HCT116 (cell line): ENCODE measurements at regions not wholly inside any gene's neighbourhood (a gene's known extent, or its start where the extent isn't known, plus 50 kb on each side); places are given as distances from the start of the nearest gene placed in this dataset.

Experiments
- ATAC-seq: fragments of 200-7000 bp; cut with Tn5 transposase; 2 replicates; pipeline ENCODE4 v1.9.1; 2020; ENCODE audit warnings: mild to moderate bottlenecking, moderate library complexity
- BruUV-seq: library from RNA; stranded (reverse); fragments of 400-500 nt; replicated peaks from 2 replicates; lab custom pipeline; 2021; lab: Mats Ljungman, UMichigan
- CTCF ChIA-PET: fragments of 300-600 bp; sonication (Branson Sonifier 250); formaldehyde crosslinking; loops from one replicate; lab custom pipeline; 2021; ENCODE audit warnings: antibody characterized with exemption; lab: Charles Lee
- POLR2A ChIA-PET: fragments of 300-600, 350-600 bp; sonication (Branson Sonifier 250); formaldehyde crosslinking; loops from one replicate; lab custom pipeline; 2021; ENCODE audit warnings: antibody characterized with exemption; lab: Charles Lee
- RAD21 ChIA-PET, 2 experiments: fragments of 300-600 bp; sonication (Branson Sonifier 250); formaldehyde crosslinking; loops; one replicate each; lab custom pipeline; 2023; ENCODE audit warnings: low total read pairs in 2 of 2; ENCODE audit not compliant: uncharacterized antibody in 2 of 2, unreplicated experiment in 2 of 2, low non-redundant PET in 1 of 2; lab: Charles Lee
- DNase-seq: peaks from one replicate; pipeline ENCODE4 v3.0.0-alpha.2; 2010; ENCODE audit warnings: low read depth, low spot score
- H2AFZ ChIP-seq: fragments of 200-600 bp; shearing (Covaris generic), sonication (generic); 2 replicates; pipeline ENCODE4 v1.6.1; 2017; ENCODE audit warnings: low read depth, mixed run types, mixed read lengths, antibody characterized with exemption, low read length; ENCODE audit not compliant: poor library complexity, severe bottlenecking
- H3K27ac ChIP-seq: 2 replicates; pipeline ENCODE4 v1.5.1; 2012; ENCODE audit warnings: low read depth, low read length
- H3K27me3 ChIP-seq: fragments of 200-600 bp; sonication (generic); 2 replicates; pipeline ENCODE4 v1.6.1; 2016; ENCODE audit warnings: mixed run types, low read length, mixed read lengths; ENCODE audit not compliant: insufficient read depth
- H3K36me3 ChIP-seq, 2 experiments: fragments of 200-500 bp in 1 of 2; fragments of 200-600 bp in 1 of 2; sonication (Bioruptor generic) in 1 of 2; sonication (generic) in 1 of 2; 2 replicates each; pipeline versions ENCODE4 v1.5.1 to v1.6.1; 2014 to 2016; ENCODE audit warnings: low read length in 2 of 2, inconsistent platforms in 1 of 2, mixed read lengths in 1 of 2, mixed run types in 1 of 2; ENCODE audit not compliant: insufficient read depth in 2 of 2, control insufficient read depth in 1 of 2
- H3K4me1 ChIP-seq, 2 experiments: fragments of 200-600 bp in 1 of 2; sonication (generic) in 1 of 2; 2 replicates each; pipeline versions ENCODE4 v1.5.1 to v1.6.1; 2012 to 2017; ENCODE audit warnings: low read length in 2 of 2, inconsistent platforms in 1 of 2, mild to moderate bottlenecking in 1 of 2, mixed read lengths in 1 of 2, mixed run types in 1 of 2, moderate library complexity in 1 of 2; ENCODE audit not compliant: insufficient read depth in 2 of 2, control insufficient read depth in 1 of 2
- H3K4me2 ChIP-seq: fragments of 200-600 bp; sonication (generic); 2 replicates; pipeline ENCODE4 v1.6.1; 2017; ENCODE audit warnings: mixed run types, low read length, mixed read lengths
- H3K4me3 ChIP-seq, 2 experiments: fragments of 200-600 bp in 1 of 2; sonication (generic) in 1 of 2; replicated peaks in 1 of 2; 2 replicates each; pipeline ENCODE4 v1.5.1; 2011 to 2016; ENCODE audit warnings: low read length in 2 of 2, control low read depth in 1 of 2, low read depth in 1 of 2, mild to moderate bottlenecking in 1 of 2, mixed read lengths in 1 of 2, mixed run types in 1 of 2
- H3K79me2 ChIP-seq: fragments of 200-600 bp; sonication (generic); 2 replicates; pipeline ENCODE4 v1.6.1; 2017; ENCODE audit warnings: mild to moderate bottlenecking, mixed run types, low read length, moderate library complexity, mixed read lengths; ENCODE audit not compliant: insufficient read depth
- H3K9ac ChIP-seq: fragments of 200-600 bp; sonication (generic); 2 replicates; pipeline ENCODE4 v1.6.1; 2016; ENCODE audit warnings: low read length, mixed read lengths
- H3K9me2 ChIP-seq: fragments of 200-600 bp; sonication (generic), shearing (Covaris generic); 2 replicates; pipeline ENCODE4 v1.6.1; 2017; ENCODE audit warnings: mixed run types, mild to moderate bottlenecking, moderate library complexity; ENCODE audit not compliant: insufficient read depth
- H3K9me3 ChIP-seq, 2 experiments: fragments of 200-500 bp in 1 of 2; fragments of 200-600 bp in 1 of 2; sonication (Bioruptor generic) in 1 of 2; sonication (generic) in 1 of 2; 2 replicates each; pipeline ENCODE4 v1.6.1; 2014 to 2017; ENCODE audit warnings: low read length in 2 of 2, mixed read lengths in 2 of 2, inconsistent platforms in 1 of 2, low read depth in 1 of 2, mild to moderate bottlenecking in 1 of 2, mixed run types in 1 of 2, moderate library complexity in 1 of 2; ENCODE audit not compliant: control insufficient read depth in 1 of 2, insufficient read depth in 1 of 2
- H4K20me1 ChIP-seq: fragments of 200-600 bp; sonication (generic), shearing (Covaris generic); 2 replicates; pipeline ENCODE4 v1.6.1; 2017; ENCODE audit warnings: mixed run types, mild to moderate bottlenecking, moderate library complexity; ENCODE audit not compliant: insufficient read depth
- CEBPB ChIP-seq: IDR thresholded peaks from 2 replicates; pipeline ENCODE4 v1.6.1; 2012; ENCODE audit warnings: low read depth
- CTCF ChIP-seq, 3 experiments: fragments of 200-600 bp in 1 of 3; sonication (generic) in 1 of 3; IDR thresholded peaks in 2 of 3; conservative IDR thresholded peaks in 1 of 3; 2 replicates each; pipeline ENCODE4 v1.5.1; 2012 to 2017; ENCODE audit warnings: low read depth in 2 of 3, low read length in 2 of 3, antibody characterized with exemption in 1 of 3, borderline replicate concordance in 1 of 3, control low read depth in 1 of 3, mild to moderate bottlenecking in 1 of 3, mixed read lengths in 1 of 3, mixed run types in 1 of 3, moderate library complexity in 1 of 3; ENCODE audit not compliant: insufficient read depth in 1 of 3
- EZH2 ChIP-seq: fragments of 200-600 bp; sonication (generic); IDR thresholded peaks from 2 replicates; pipeline ENCODE4 v1.6.1; 2017; ENCODE audit warnings: antibody characterized with exemption, mixed run types
- EZH2phosphoT487 ChIP-seq: fragments of 200-600 bp; IDR thresholded peaks from 2 replicates; pipeline ENCODE4 v1.6.1; 2018; ENCODE audit warnings: antibody characterized with exemption, borderline replicate concordance
- FOSL1 ChIP-seq: IDR thresholded peaks from 2 replicates; pipeline ENCODE4 v1.6.1; 2012; ENCODE audit warnings: low read depth
- JUND ChIP-seq: IDR thresholded peaks from 2 replicates; pipeline ENCODE4 v1.6.1; 2012
- MAX ChIP-seq: IDR thresholded peaks from 2 replicates; pipeline ENCODE4 v1.6.1; 2012
- POLR2AphosphoS5 ChIP-seq: IDR thresholded peaks from 2 replicates; pipeline ENCODE4 v1.6.1; 2011; ENCODE audit warnings: mild to moderate bottlenecking, low read depth, low read length, moderate library complexity
- RAD21 ChIP-seq: IDR thresholded peaks from 2 replicates; pipeline ENCODE4 v1.6.1; 2012; ENCODE audit warnings: low read depth, mild to moderate bottlenecking
- SIN3A ChIP-seq: IDR thresholded peaks from 2 replicates; pipeline ENCODE4 v1.6.1; 2012; ENCODE audit warnings: low read depth
- SP1 ChIP-seq: IDR thresholded peaks from 2 replicates; pipeline ENCODE4 v1.6.1; 2012; ENCODE audit warnings: low read depth
- TCF7L2 ChIP-seq: IDR thresholded peaks from 2 replicates; pipeline ENCODE4 v1.7.0; 2011; ENCODE audit warnings: borderline replicate concordance, inconsistent platforms; ENCODE audit not compliant: insufficient read depth, insufficient read length; ENCODE audit errors: extremely low read depth
- YY1 ChIP-seq: IDR thresholded peaks from 2 replicates; pipeline ENCODE4 v1.6.1; 2011; ENCODE audit warnings: low read length, low read depth, moderate library complexity, mild to moderate bottlenecking; ENCODE audit not compliant: insufficient replicate concordance; ENCODE audit errors: extremely low read depth
- intact Hi-C: fragments of 100-400 bp; cut with micrococcal nuclease; formaldehyde crosslinking; loops from 2 replicates; pipeline ENCODE4 v1.10.0; 2022

- Histone ChIP-seq H3K27ac (peak overlapping the region; percentile 95), H3K4me2 (peak overlapping the region; percentile 52), H3K4me1 (peaks cover 46 to 81% of the 10 kb centered on the region in 2 experiments), H2AFZ (no peak overlapping the region), H3K79me2 (peaks cover 31% of the 10 kb centered on the region), H3K9me2 (no peaks in the 10 kb centered on the region), H3K4me3 (peak overlapping the region in 1 of 2 experiments; percentile 16; a peak in 1 of 4 replicates), H3K9me3 (no peaks in the 10 kb centered on the region), H3K27me3 (no peaks in the 10 kb centered on the region), H3K36me3 (peaks cover 0 to 20% of the 10 kb centered on the region in 2 experiments; a peak in 2 of 4 replicates), H4K20me1 (no peaks in the 10 kb centered on the region), H3K9ac (peak overlapping the region; percentile 42)
- BruUV-seq: no TSS peak
- ATAC-seq (peak; percentile 55), DNase-seq (no peak)
- POLR2A ChIA-PET: interaction anchor here (0.7 to 2.5 kb wide), 4 partner anchors 12 to 479 kb away, joined by 3 to 14 read pairs (median 4); no protein-coding TSS in a partner anchor
- RAD21 ChIA-PET: interaction anchor here in 1 of 2 experiments (0.9 to 1.0 kb wide), 2 partner anchors 84 to 255 kb away, joined by 3 to 4 read pairs; no protein-coding TSS in a partner anchor
- intact Hi-C loops: no loop called here
- TF ChIP-seq FOSL1 (0 out of 2 replicates have a peak, but pooled peaks have one; percentile 8), YY1 (no peak), CEBPB (peak; percentile 52; the same call in 1 of the 2 replicates), RAD21 (no peak), SP1 (peak; percentile 15; the same call in 1 of the 2 replicates)
- CTCF ChIA-PET: interaction anchor here (2.7 kb wide), 1 partner anchor 629 kb away, joined by 6 read pairs; no protein-coding TSS in a partner anchor
Measured at GRCh38 chr2:226172939-226173338, 626.7 kb downstream of the IRS1 start.

- POLR2A ChIA-PET: interaction anchor here (1.6 to 2.5 kb wide), 2 partner anchors 13 to 37 kb away, joined by 3 to 14 read pairs; no protein-coding TSS in a partner anchor
- Histone ChIP-seq H3K4me1 (peaks cover 46 to 78% of the 10 kb centered on the region in 2 experiments), H3K27me3 (no peaks in the 10 kb centered on the region), H3K9me2 (no peaks in the 10 kb centered on the region), H3K27ac (peak overlapping the region; percentile 95), H3K36me3 (peaks cover 0 to 15% of the 10 kb centered on the region in 2 experiments; a peak in 2 of 4 replicates), H4K20me1 (no peaks in the 10 kb centered on the region), H3K4me3 (0 out of 4 replicates have a peak overlapping the region, but pooled peaks of 1 of the 2 experiments have one; percentile 16), H3K9ac (peak overlapping the region; percentile 42), H2AFZ (no peak overlapping the region), H3K4me2 (peak overlapping the region; percentile 52), H3K79me2 (peaks cover 25% of the 10 kb centered on the region; the same call in 1 of the 2 replicates), H3K9me3 (no peaks in the 10 kb centered on the region)
- TF ChIP-seq POLR2AphosphoS5 (peak; percentile 27; the same call in 1 of the 2 replicates), RAD21 (no peak), EZH2phosphoT487 (no peak), TCF7L2 (peak; percentile 44), CTCF (IDR thresholded peaks at IDR 0.05 in 2 of 3, conservative IDR thresholded peaks at IDR 0.05 in 1 of 3; ENCODE audit: borderline replicate concordance in 1 of 3, insufficient read depth in 1 of 3, low read depth in 2 of 3, low read length in 2 of 3) (no peak), SIN3A (no peak), JUND (no peak), FOSL1 (no peak), MAX (no peak), EZH2 (no peak)
- no TSS peak for BruUV-seq
- no peak for DNase-seq
- ATAC-seq: peak; percentile 67
- CTCF ChIA-PET: interaction anchor here (1.2 to 2.7 kb wide), 2 partner anchors 20 to 630 kb away, joined by 3 to 6 read pairs; no protein-coding TSS in a partner anchor
- intact Hi-C loops: no loop called here
- RAD21 ChIA-PET: interaction anchor here in 1 of 2 experiments (0.9 to 1.0 kb wide), 2 partner anchors 84 to 255 kb away, joined by 3 to 4 read pairs; no protein-coding TSS in a partner anchor
Measured at GRCh38 chr2:226172309-226172708, 627.3 kb downstream of the IRS1 start.
